ENCODE measurements at regions not wholly inside any gene's neighbourhood (a gene's known extent, or its start where the extent isn't known, plus 50 kb on each side); places are given as distances from the start of the nearest gene placed in this dataset.

DNA sequence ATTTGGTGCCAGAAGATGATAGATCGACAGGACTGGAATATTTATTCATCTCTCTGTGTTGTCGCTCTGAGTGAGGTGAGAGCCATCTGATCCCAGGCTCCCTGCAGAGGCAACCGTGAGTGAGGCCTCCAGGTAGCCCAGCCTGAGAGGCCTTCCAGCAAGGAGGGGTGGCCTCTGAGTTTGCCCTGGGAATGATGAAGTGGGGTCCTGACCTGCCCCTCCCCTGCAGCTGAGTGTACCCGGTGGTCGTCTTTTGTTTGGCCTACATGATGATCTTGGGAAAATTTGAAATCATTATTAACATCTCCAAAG, 86.4 kb downstream of the CBLN1 start:
- TF ChIP-seq POLR2A (IDR thresholded peaks at IDR 0.05), result no peak
- TF ChIP-seq, protein P1, sequence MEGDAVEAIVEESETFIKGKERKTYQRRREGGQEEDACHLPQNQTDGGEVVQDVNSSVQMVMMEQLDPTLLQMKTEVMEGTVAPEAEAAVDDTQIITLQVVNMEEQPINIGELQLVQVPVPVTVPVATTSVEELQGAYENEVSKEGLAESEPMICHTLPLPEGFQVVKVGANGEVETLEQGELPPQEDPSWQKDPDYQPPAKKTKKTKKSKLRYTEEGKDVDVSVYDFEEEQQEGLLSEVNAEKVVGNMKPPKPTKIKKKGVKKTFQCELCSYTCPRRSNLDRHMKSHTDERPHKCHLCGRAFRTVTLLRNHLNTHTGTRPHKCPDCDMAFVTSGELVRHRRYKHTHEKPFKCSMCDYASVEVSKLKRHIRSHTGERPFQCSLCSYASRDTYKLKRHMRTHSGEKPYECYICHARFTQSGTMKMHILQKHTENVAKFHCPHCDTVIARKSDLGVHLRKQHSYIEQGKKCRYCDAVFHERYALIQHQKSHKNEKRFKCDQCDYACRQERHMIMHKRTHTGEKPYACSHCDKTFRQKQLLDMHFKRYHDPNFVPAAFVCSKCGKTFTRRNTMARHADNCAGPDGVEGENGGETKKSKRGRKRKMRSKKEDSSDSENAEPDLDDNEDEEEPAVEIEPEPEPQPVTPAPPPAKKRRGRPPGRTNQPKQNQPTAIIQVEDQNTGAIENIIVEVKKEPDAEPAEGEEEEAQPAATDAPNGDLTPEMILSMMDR (IDR thresholded peaks at IDR 0.05), result no peak
- TF ChIP-seq POLR2AphosphoS5 (IDR thresholded peaks at IDR 0.05), result no peak
- no peak for TF ChIP-seq EP300 (IDR thresholded peaks at IDR 0.05; ENCODE audit: low read depth)
